ENCODE measurements at regions not wholly inside any gene's neighbourhood (a gene's known extent, or its start where the extent isn't known, plus 50 kb on each side); places are given as distances from the start of the nearest gene placed in this dataset.
"Not testable (repeated sequence)": the region's sequence is repeated elsewhere in the genome, so short reads cannot be mapped to it uniquely, and the experiment has no call there.

GRCh38 chr16:9160551-9160911 is 69.1 kb downstream of the HAPSTR1 start:
- intact Hi-C loops (cut with DNase I, micrococcal nuclease), result loop anchor here in 1 of 2 experiments (1.0 kb wide), 1 partner anchor 1021 kb away; no protein-coding TSS in a partner anchor
- Mint-ChIP-seq H3K9me3 (ENCODE audit: low read depth) (no peaks in the 10 kb centered on the region), H3K27me3 (peaks cover 14% of the 10 kb centered on the region), H3K4me3 (no peak overlapping the region), H3K36me3 (ENCODE audit: low read depth) (no peaks in the 10 kb centered on the region), H3K27ac (no peak overlapping the region), H3K4me1 (no peaks in the 10 kb centered on the region)
- no peak for ATAC-seq
- ChIA-PET POLR2A (no interaction called here), CTCF (interaction anchor here (0.6 to 1.8 kb wide), 2 partner anchors 21 to 892 kb away, joined by 3 to 4 read pairs; no protein-coding TSS in a partner anchor)
- no peak for DNase-seq

GRCh38 chr16:9165681-9166080 is 74.2 kb downstream of the HAPSTR1 start:
- no peaks in the 10 kb centered on the region for H3K36me3 Mint-ChIP-seq (ENCODE audit: low read depth)
- H3K4me1 Mint-ChIP-seq, result no peaks in the 10 kb centered on the region
- ChIA-PET POLR2A (no interaction called here), CTCF (interaction anchor here (1.0 kb wide), 1 partner anchor 9 kb away, joined by 3 read pairs; no protein-coding TSS in a partner anchor)
- no peak for DNase-seq
- H3K9me3 Mint-ChIP-seq (ENCODE audit: low read depth), result no peaks in the 10 kb centered on the region
- H3K27me3 Mint-ChIP-seq, result no peaks in the 10 kb centered on the region
- no peak overlapping the region for H3K4me3 Mint-ChIP-seq
- no peak for ATAC-seq
- no peak overlapping the region for H3K27ac Mint-ChIP-seq
- intact Hi-C loops (cut with DNase I, micrococcal nuclease), result no loop called here

- CTCF ChIA-PET; ATAC-seq; H3K4me3 Mint-ChIP-seq; H3K27ac Mint-ChIP-seq; H3K4me1 Mint-ChIP-seq; intact Hi-C loops (cut with DNase I, micrococcal nuclease); POLR2A ChIA-PET; DNase-seq; H3K9me3 Mint-ChIP-seq (ENCODE audit: low read depth); H3K27me3 Mint-ChIP-seq; H3K36me3 Mint-ChIP-seq (ENCODE audit: low read depth): not testable (repeated sequence)
Observed at GRCh38 chr16:9166326-9166993, 75.0 kb downstream of the HAPSTR1 start.

- ChIA-PET CTCF (no interaction called here), POLR2A (no interaction called here)
- DNase-seq, result no peak
- no peaks in the 10 kb centered on the region for H3K36me3 Mint-ChIP-seq (ENCODE audit: low read depth)
- no peaks in the 10 kb centered on the region for H3K4me1 Mint-ChIP-seq
- H3K27me3 Mint-ChIP-seq, result no peaks in the 10 kb centered on the region
- no peak for ATAC-seq
- no peak overlapping the region for H3K27ac Mint-ChIP-seq
- H3K9me3 Mint-ChIP-seq (ENCODE audit: low read depth), result no peaks in the 10 kb centered on the region
- H3K4me3 Mint-ChIP-seq, result no peak overlapping the region
- intact Hi-C loops (cut with DNase I, micrococcal nuclease), result no loop called here
Observed at GRCh38 chr16:9169094-9169493, 77.7 kb downstream of the HAPSTR1 start.

GRCh38 chr16:9170470-9170869 is 79.0 kb downstream of the HAPSTR1 start:
- intact Hi-C loops (cut with DNase I, micrococcal nuclease), result no loop called here
- Mint-ChIP-seq H3K27me3 (no peaks in the 10 kb centered on the region), H3K27ac (no peak overlapping the region), H3K4me1 (no peaks in the 10 kb centered on the region), H3K36me3 (ENCODE audit: low read depth) (no peaks in the 10 kb centered on the region), H3K4me3 (no peak overlapping the region), H3K9me3 (ENCODE audit: low read depth) (no peaks in the 10 kb centered on the region)
- ATAC-seq, result no peak
- ChIA-PET CTCF (no interaction called here), POLR2A (no interaction called here)
- no peak for DNase-seq

- POLR2A ChIA-PET, result no interaction called here
- Mint-ChIP-seq H3K4me1 (no peaks in the 10 kb centered on the region), H3K27me3 (peaks cover 9% of the 10 kb centered on the region), H3K4me3 (no peak overlapping the region), H3K36me3 (ENCODE audit: low read depth) (no peaks in the 10 kb centered on the region), H3K9me3 (ENCODE audit: low read depth) (no peaks in the 10 kb centered on the region), H3K27ac (no peak overlapping the region)
- intact Hi-C loops (cut with DNase I, micrococcal nuclease), result no loop called here
- CTCF ChIA-PET, result no interaction called here
- DNase-seq (no peak), ATAC-seq (no peak)
Observed at GRCh38 chr16:9176547-9177418, 85.3 kb downstream of the HAPSTR1 start.

GRCh38 chr16:9177861-9178260 is 86.4 kb downstream of the HAPSTR1 start:
- DNase-seq, result no peak

GRCh38 chr16:9183682-9184353 is 92.4 kb downstream of the HAPSTR1 start:
- Mint-ChIP-seq H3K9me3 (ENCODE audit: low read depth) (no peaks in the 10 kb centered on the region), H3K27me3 (peaks cover 4% of the 10 kb centered on the region), H3K4me3 (no peak overlapping the region), H3K27ac (no peak overlapping the region), H3K4me1 (no peaks in the 10 kb centered on the region), H3K36me3 (ENCODE audit: low read depth) (no peaks in the 10 kb centered on the region)
- ATAC-seq, result no peak
- DNase-seq, result no peak
- ChIA-PET CTCF (interaction anchor here (0.6 kb wide), 1 partner anchor 381 kb away, joined by 4 read pairs; no protein-coding TSS in a partner anchor), POLR2A (interaction anchor here (0.8 kb wide), 1 partner anchor 34 kb away, joined by 4 read pairs; no protein-coding TSS in a partner anchor)
- intact Hi-C loops (cut with DNase I, micrococcal nuclease), result no loop called here

More at GRCh38 chr16:9177861-9178260, 86.4 kb downstream of the HAPSTR1 start:
- H3K4me3 Mint-ChIP-seq, result no peak overlapping the region
- ChIA-PET CTCF (no interaction called here), POLR2A (no interaction called here)
- H3K9me3 Mint-ChIP-seq (ENCODE audit: low read depth), result no peaks in the 10 kb centered on the region
- H3K27me3 Mint-ChIP-seq, result peaks cover 9% of the 10 kb centered on the region
- no peaks in the 10 kb centered on the region for H3K36me3 Mint-ChIP-seq (ENCODE audit: low read depth)
- no peaks in the 10 kb centered on the region for H3K4me1 Mint-ChIP-seq
- no peak overlapping the region for H3K27ac Mint-ChIP-seq
- intact Hi-C loops (cut with DNase I, micrococcal nuclease), result no loop called here
- ATAC-seq, result no peak

GRCh38 chr16:9184354-9184690 is 92.9 kb downstream of the HAPSTR1 start:
- ChIA-PET CTCF (interaction anchor here (0.6 kb wide), 1 partner anchor 380 kb away, joined by 4 read pairs; no protein-coding TSS in a partner anchor), POLR2A (interaction anchor here (0.6 kb wide), 1 partner anchor 18 kb away, joined by 4 read pairs; no protein-coding TSS in a partner anchor)
- H3K9me3 Mint-ChIP-seq (ENCODE audit: low read depth), result no peaks in the 10 kb centered on the region
- intact Hi-C loops (cut with DNase I, micrococcal nuclease), result no loop called here
- no peak for ATAC-seq
- no peak overlapping the region for H3K27ac Mint-ChIP-seq
- no peaks in the 10 kb centered on the region for H3K36me3 Mint-ChIP-seq (ENCODE audit: low read depth)
- H3K4me1 Mint-ChIP-seq, result no peaks in the 10 kb centered on the region
- H3K27me3 Mint-ChIP-seq, result peaks cover 4% of the 10 kb centered on the region
- no peak for DNase-seq
- H3K4me3 Mint-ChIP-seq, result no peak overlapping the region

- ChIA-PET CTCF (no interaction called here), POLR2A (no interaction called here)
- Mint-ChIP-seq H3K4me1 (no peaks in the 10 kb centered on the region), H3K27ac (no peak overlapping the region), H3K27me3 (peaks cover 4% of the 10 kb centered on the region), H3K36me3 (ENCODE audit: low read depth) (no peaks in the 10 kb centered on the region), H3K4me3 (no peak overlapping the region), H3K9me3 (ENCODE audit: low read depth) (no peaks in the 10 kb centered on the region)
- ATAC-seq, result no peak
- DNase-seq, result no peak
- intact Hi-C loops (cut with DNase I, micrococcal nuclease), result no loop called here
Observed at GRCh38 chr16:9185381-9185780, 93.9 kb downstream of the HAPSTR1 start.

GRCh38 chr16:9186061-9186460 is 94.6 kb downstream of the HAPSTR1 start:
- ChIA-PET POLR2A (no interaction called here), CTCF (interaction anchor here (0.8 kb wide), 1 partner anchor 370 kb away, joined by 3 read pairs; no protein-coding TSS in a partner anchor)
- intact Hi-C loops (cut with DNase I, micrococcal nuclease), result no loop called here
- peaks cover under 1% of the 10 kb centered on the region for H3K27me3 Mint-ChIP-seq
- H3K36me3 Mint-ChIP-seq (ENCODE audit: low read depth), result no peaks in the 10 kb centered on the region
- ATAC-seq (no peak), DNase-seq (no peak)
- no peaks in the 10 kb centered on the region for H3K4me1 Mint-ChIP-seq
- H3K27ac Mint-ChIP-seq, result no peak overlapping the region
- no peaks in the 10 kb centered on the region for H3K9me3 Mint-ChIP-seq (ENCODE audit: low read depth)
- no peak overlapping the region for H3K4me3 Mint-ChIP-seq

Data from activated CD4-positive, alpha-beta T cell treated with anti-CD3 and anti-CD28 coated beads for 36 hours (primary cell).